GM23248 (cell line): ENCODE measurements at regions not wholly inside any gene's neighbourhood (a gene's known extent, or its start where the extent isn't known, plus 50 kb on each side); places are given as distances from the start of the nearest gene placed in this dataset.

Source experiments
- EZH2 ChIP-seq: fragments of 200-600 bp; sonication (generic); IDR thresholded peaks from 2 replicates; pipeline ENCODE4 v1.6.1; 2018; ENCODE audit warnings: antibody characterized with exemption, mild to moderate bottlenecking; ENCODE audit not compliant: insufficient read depth, poor library complexity, severe bottlenecking
- EZH2phosphoT487 ChIP-seq: fragments of 200-600 bp; sonication (generic); IDR thresholded peaks from 2 replicates; pipeline ENCODE4 v1.6.1; 2018; ENCODE audit warnings: antibody characterized with exemption, moderate library complexity, mild to moderate bottlenecking, low read depth; ENCODE audit not compliant: insufficient read depth

DNA sequence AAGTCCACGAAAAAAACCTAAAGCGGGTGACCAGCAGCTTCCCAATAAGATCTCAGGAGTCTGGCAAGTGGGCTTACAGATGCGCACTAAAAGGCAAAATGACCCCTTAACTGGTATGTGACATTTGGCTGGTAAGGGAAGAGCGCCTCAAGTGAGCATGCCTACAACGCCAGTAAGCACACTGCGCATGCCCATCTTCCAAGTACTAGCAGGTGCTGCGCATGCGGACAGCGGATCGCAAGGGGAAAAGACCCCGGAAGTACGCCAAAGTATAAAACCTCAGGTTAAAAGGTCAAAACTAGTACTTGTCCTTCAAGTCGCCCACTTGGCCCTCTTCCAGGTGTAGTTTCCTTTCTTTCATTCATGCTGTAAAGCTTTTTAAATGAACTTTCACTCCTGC is 518.5 kb upstream of the MDGA2 start:
- TF ChIP-seq EZH2: no peak
- TF ChIP-seq EZH2phosphoT487: no peak
